ENCODE measurements at regions not wholly inside any gene's neighbourhood (a gene's known extent, or its start where the extent isn't known, plus 50 kb on each side); places are given as distances from the start of the nearest gene placed in this dataset.

GRCh38 chr15:95208988-95209387 is 977.6 kb downstream of the MCTP2 start:
- H3K9me3 ChIP-seq, result no peaks in the 10 kb centered on the region
- H3K27ac ChIP-seq, result no peak overlapping the region
- DNase-seq (ENCODE audit: low spot score in 2 of 2), result no peak
- TF ChIP-seq EP300 (IDR thresholded peaks at IDR 0.05), result no peak
- no peak for TF ChIP-seq CTCF (IDR thresholded peaks at IDR 0.05)
- TF ChIP-seq POLR2A (IDR thresholded peaks at IDR 0.05), result no peak
- no peak for TF ChIP-seq POLR2AphosphoS5 (IDR thresholded peaks at IDR 0.05)
- no peaks in the 10 kb centered on the region for H3K27me3 ChIP-seq
- H3K36me3 ChIP-seq, result no peaks in the 10 kb centered on the region
- H3K4me3 ChIP-seq, result no peak overlapping the region
- no peaks in the 10 kb centered on the region for H3K4me1 ChIP-seq

GRCh38 chr15:95210436-95210981 is 979.1 kb downstream of the MCTP2 start:
- no peaks in the 10 kb centered on the region for H3K36me3 ChIP-seq
- no peaks in the 10 kb centered on the region for H3K27me3 ChIP-seq
- no peaks in the 10 kb centered on the region for H3K9me3 ChIP-seq
- H3K27ac ChIP-seq, result no peak overlapping the region
- no peak for DNase-seq (ENCODE audit: low spot score in 2 of 2)
- 71% methylated on average over 1 of the region's 1 CpG for WGBS
- peaks cover 2% of the 10 kb centered on the region for H3K4me1 ChIP-seq
- H3K4me3 ChIP-seq, result no peak overlapping the region
- TF ChIP-seq CTCF (IDR thresholded peaks at IDR 0.05) (no peak), POLR2AphosphoS5 (IDR thresholded peaks at IDR 0.05) (no peak), EP300 (IDR thresholded peaks at IDR 0.05) (no peak), POLR2A (IDR thresholded peaks at IDR 0.05) (no peak)

GRCh38 chr15:95215017-95215416 is 983.7 kb downstream of the MCTP2 start:
- Histone ChIP-seq H3K27me3 (no peaks in the 10 kb centered on the region), H3K4me3 (no peak overlapping the region), H3K9me3 (no peaks in the 10 kb centered on the region), H3K4me1 (peaks cover 2% of the 10 kb centered on the region), H3K27ac (no peak overlapping the region), H3K36me3 (no peaks in the 10 kb centered on the region)
- no peak for DNase-seq (ENCODE audit: low spot score in 2 of 2)
- no peak for TF ChIP-seq POLR2AphosphoS5 (IDR thresholded peaks at IDR 0.05)
- no peak for TF ChIP-seq EP300 (IDR thresholded peaks at IDR 0.05)
- TF ChIP-seq POLR2A (IDR thresholded peaks at IDR 0.05), result no peak
- TF ChIP-seq CTCF (IDR thresholded peaks at IDR 0.05), result no peak

GRCh38 chr15:95226835-95227234 is 995.5 kb downstream of the MCTP2 start:
- Histone ChIP-seq H3K27ac (no peak overlapping the region), H3K4me1 (no peaks in the 10 kb centered on the region), H3K27me3 (no peaks in the 10 kb centered on the region), H3K9me3 (no peaks in the 10 kb centered on the region), H3K36me3 (no peaks in the 10 kb centered on the region), H3K4me3 (no peak overlapping the region)
- WGBS, result 56% methylated on average over 5 of the region's 5 CpGs
- TF ChIP-seq CTCF (IDR thresholded peaks at IDR 0.05) (no peak), POLR2AphosphoS5 (IDR thresholded peaks at IDR 0.05) (no peak), EP300 (IDR thresholded peaks at IDR 0.05) (no peak), POLR2A (IDR thresholded peaks at IDR 0.05) (no peak)
- no peak for DNase-seq (ENCODE audit: low spot score in 2 of 2)

- no peak overlapping the region for H3K27ac ChIP-seq
- 43% methylated on average over 3 of the region's 3 CpGs for WGBS
These were observed 995.9 kb downstream of the MCTP2 start for GRCh38 chr15:95227235-95227634.

More at GRCh38 chr15:95227235-95227634, 995.9 kb downstream of the MCTP2 start:
- Histone ChIP-seq H3K36me3 (no peaks in the 10 kb centered on the region), H3K4me3 (no peak overlapping the region), H3K9me3 (no peaks in the 10 kb centered on the region), H3K27me3 (no peaks in the 10 kb centered on the region), H3K4me1 (no peaks in the 10 kb centered on the region)
- no peak for DNase-seq (ENCODE audit: low spot score in 2 of 2)
- TF ChIP-seq CTCF (IDR thresholded peaks at IDR 0.05) (no peak), EP300 (IDR thresholded peaks at IDR 0.05) (no peak), POLR2AphosphoS5 (IDR thresholded peaks at IDR 0.05) (no peak), POLR2A (IDR thresholded peaks at IDR 0.05) (no peak)

Data from suprapubic skin (tissue), 4 donors.